Gastrocnemius medialis (tissue), 4 donors: ENCODE measurements at regions not wholly inside any gene's neighbourhood (a gene's known extent, or its start where the extent isn't known, plus 50 kb on each side); places are given as distances from the start of the nearest gene placed in this dataset.

Experiments
- POLR2A ChIP-seq, 2 donors: fragments of 450-650 bp; IDR thresholded peaks; one replicate each; pipeline ENCODE4 v1.6.1; 2017; ENCODE audit warnings: antibody characterized with exemption in 2 of 2, mild to moderate bottlenecking in 2 of 2, moderate library complexity in 2 of 2
- TF ChIP-seq, protein P1 (sequence below), 5 experiments: fragments of 450-650 bp in 3 of 5; fragments of 200-600 bp in 2 of 5; sonication (generic) in 2 of 5; IDR thresholded peaks in 4 of 5; conservative IDR thresholded peaks in 1 of 5; 1 replicate in 4 of 5; 2 replicates in 1 of 5; pipeline ENCODE4 v1.5.1; 2016 to 2019; ENCODE audit warnings: antibody characterized with exemption in 5 of 5, mild to moderate bottlenecking in 3 of 5, moderate library complexity in 3 of 5

DNA sequence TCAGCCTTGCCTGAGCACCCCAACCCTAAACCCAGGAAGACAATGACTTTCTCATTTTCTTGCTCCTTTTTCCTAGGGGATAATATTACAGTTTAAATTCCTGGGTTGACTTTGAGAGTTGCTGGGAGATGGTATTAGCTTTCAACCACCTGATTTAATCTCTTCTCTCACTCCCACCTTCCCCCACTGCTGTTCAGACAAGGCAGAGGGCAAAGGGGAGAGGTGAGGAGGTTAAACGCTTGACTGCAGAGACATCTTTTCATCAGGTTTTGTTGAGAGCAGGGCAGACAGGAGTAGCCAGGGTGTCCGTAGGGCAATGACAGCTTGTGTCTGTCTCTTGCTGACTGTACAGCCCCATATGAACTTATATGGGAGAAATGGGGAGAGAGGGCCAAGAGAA, 811.2 kb downstream of the MAFB start:
- no peak for TF ChIP-seq POLR2A (IDR thresholded peaks at IDR 0.05)
- TF ChIP-seq, protein P1, sequence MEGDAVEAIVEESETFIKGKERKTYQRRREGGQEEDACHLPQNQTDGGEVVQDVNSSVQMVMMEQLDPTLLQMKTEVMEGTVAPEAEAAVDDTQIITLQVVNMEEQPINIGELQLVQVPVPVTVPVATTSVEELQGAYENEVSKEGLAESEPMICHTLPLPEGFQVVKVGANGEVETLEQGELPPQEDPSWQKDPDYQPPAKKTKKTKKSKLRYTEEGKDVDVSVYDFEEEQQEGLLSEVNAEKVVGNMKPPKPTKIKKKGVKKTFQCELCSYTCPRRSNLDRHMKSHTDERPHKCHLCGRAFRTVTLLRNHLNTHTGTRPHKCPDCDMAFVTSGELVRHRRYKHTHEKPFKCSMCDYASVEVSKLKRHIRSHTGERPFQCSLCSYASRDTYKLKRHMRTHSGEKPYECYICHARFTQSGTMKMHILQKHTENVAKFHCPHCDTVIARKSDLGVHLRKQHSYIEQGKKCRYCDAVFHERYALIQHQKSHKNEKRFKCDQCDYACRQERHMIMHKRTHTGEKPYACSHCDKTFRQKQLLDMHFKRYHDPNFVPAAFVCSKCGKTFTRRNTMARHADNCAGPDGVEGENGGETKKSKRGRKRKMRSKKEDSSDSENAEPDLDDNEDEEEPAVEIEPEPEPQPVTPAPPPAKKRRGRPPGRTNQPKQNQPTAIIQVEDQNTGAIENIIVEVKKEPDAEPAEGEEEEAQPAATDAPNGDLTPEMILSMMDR (IDR thresholded peaks at IDR 0.05 in 4 of 5, conservative IDR thresholded peaks at IDR 0.05 in 1 of 5) = no peak
